Stimulated activated CD4-positive, alpha-beta T cell treated with anti-CD3 and anti-CD28 coated beads, Interleukin-2, amount 100 ng/mL, for 4 hours (primary cell): ENCODE measurements at regions not wholly inside any gene's neighbourhood (a gene's known extent, or its start where the extent isn't known, plus 50 kb on each side); places are given as distances from the start of the nearest gene placed in this dataset.
"Not testable (repeated sequence)": the region's sequence is repeated elsewhere in the genome, so short reads cannot be mapped to it uniquely, and the experiment has no call there.

Experiments
- DNase-seq: peaks from one replicate; pipeline ENCODE4 v3.0.0-alpha.2; 2020; ENCODE audit warnings: low read depth

DNA sequence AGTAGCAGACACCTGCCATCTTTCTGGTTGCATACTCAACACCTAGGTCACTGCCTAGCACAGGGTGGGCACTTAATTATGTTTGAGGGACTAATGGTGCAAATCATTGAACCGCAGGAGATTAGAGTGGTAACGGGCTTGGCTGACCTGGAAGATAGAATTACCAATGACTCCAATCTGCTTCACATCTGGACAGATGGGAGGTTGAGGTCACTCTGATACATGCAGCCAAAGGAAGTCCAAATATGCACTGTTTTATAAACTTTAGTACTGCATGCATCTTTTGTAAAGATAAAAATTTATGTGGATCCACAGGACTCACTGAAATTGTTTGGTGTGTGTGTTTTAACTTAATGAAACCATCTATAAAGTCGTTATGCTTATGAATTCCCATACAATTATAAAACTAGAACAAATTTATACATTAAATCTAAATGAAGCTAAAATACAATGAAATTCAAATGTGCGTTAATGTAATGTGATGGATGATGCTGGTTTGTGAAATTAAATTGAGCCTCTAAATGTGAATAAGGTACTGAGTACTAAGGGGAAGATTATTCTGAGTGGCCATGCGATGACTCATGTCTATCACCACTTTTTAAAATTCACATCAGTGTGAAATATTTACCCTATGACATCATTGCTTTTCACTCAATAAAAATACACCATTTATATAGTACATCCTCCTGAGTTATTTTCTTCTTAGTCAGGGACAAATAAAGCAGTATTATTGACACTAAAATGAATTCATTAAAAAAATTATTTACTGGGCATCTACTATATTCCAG lies 224.7 kb upstream of the FAM78B start:
- no peak for DNase-seq

DNA sequence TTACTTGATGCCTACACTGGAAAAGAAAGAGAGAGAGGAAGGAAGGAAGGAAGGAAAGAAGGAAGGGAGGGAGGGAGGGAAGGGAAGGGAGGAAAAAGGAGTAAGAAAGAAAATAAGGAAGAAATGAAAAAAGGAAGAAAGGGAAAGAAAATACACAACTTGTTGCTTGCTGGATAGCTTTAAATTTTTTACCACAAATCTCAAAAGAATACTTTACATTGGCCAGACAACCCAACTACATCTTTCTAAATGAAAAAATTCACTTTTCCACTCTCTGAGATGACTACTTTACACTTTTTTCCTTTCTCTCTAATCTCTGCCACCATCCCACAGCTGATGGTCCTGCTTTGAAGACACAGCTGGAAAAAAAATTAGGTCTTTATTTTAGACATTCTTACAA lies 228.9 kb upstream of the FAM78B start:
- DNase-seq, result no peak

DNA sequence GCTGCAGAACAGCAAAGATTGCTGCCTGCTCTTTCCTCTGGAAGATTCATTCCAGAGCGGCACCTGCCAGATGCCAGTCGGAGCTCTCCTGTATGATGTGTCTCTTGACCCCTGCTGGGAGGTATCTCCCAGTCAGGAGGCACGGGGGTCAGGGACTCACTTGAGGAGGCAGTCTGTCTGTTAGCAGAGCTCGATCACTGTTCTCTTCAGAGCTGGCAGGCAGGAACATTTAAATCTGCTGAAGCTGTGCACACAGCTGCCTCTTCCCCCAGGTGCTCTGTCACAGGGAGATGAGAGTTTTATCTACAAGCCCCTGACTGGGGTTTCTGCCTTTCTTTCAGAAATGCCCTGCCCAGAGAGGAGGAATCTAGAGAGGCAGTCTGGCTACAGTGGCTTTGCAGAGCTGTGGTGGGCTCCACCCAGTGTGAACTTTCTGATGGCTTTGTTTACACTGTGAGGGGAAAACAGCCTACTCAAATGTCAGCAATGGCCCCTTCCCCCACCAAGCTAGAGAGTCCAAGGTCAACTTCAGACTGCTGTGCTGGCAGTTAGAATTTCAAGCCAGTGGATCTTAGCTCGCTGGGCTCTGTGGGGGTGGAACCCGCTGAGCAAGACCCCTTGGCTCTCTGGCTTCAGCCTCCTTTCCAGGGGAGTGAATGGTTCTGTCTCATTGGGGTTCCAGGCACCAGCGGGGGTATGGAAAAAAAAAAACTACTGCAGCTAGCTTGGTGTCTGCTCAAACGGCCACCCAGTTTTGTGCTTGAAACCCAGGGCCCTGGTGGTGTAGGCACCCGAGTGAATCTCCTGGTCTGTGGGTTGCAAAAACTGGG lies 242.7 kb upstream of the FAM78B start:
- not testable (repeated sequence) for DNase-seq

DNA sequence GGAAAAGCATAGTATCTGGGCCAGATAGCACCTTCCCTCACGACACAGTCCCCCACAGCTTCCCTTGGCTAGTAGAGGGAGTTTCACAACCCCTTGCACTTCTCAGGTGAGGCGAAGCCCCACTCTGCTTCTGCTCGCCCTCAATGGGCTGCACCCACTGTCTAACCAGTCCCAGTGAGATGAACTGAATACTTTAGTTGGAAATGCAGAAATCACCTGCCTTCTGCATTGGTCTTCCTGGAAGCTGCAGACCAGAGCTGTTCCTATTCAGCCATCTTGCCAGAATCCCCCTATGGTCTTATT lies 243.2 kb upstream of the FAM78B start:
- no peak for DNase-seq

DNA sequence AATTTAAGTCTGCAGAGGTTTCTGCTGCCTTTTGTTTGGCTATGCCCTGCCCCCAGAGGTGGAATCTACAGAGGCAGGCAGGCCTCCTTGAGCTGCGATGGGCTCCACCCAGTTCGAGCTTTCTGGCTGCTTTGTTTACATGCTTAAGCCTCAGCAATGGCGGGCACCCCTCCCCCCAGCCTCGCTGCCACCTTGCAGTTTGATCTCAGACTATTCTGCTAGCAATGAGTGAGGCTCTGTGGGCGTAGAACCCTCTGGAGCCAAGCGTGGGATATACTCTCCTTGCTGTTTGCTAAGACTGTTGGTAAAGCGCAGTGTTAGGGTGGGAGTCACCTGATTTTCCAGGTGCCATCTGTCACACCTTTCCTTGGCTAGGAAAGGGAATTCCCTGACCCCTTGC lies 250.0 kb upstream of the FAM78B start:
- not testable (repeated sequence) for DNase-seq

DNA sequence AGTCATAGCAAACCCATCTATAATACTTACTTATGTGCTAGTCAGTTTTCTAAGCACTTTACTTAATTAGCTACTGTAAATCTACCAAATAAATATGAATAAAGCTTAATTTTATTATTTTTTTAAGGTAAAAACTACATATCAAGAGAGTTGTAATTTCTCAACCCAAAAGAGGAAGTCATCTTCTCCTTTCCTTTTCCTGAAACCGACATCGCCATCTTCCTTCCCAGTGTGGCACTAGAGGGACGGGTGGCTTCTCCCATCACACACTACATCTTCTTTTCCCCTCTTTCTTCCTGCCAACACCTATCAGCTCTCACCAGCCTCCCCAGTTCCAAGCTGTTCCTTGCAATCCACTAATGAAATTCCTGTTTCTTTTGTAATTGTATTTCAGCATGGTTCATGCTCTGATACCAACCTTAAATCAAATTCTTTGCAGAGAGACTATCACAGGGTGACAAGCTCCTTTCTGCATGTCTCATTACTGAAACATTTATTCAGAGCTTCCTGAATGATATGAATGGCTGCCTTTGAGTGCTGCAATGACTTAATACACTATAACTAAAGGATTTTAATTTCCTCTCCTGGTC lies 251.6 kb upstream of the FAM78B start:
- DNase-seq, result no peak

DNA sequence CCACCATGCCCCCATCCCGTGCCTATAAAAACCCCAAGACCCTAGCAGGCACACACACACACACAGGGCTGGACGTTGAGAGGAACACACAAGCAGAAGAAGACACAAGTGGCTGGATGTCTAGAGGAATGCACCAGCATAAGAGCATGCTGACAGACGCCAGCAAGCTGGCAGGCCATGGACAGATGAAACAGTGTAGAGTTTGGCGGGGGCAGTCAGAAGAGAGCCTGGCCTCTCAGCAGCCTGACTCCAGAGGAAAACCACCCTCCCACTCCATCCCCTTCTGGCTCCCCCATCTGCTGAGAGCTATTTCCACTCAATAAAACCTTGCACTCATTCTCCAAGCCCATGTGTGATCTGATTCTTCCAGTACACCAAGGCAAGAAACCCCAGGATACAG lies 255.8 kb upstream of the FAM78B start:
- DNase-seq, result not testable (repeated sequence)

DNA sequence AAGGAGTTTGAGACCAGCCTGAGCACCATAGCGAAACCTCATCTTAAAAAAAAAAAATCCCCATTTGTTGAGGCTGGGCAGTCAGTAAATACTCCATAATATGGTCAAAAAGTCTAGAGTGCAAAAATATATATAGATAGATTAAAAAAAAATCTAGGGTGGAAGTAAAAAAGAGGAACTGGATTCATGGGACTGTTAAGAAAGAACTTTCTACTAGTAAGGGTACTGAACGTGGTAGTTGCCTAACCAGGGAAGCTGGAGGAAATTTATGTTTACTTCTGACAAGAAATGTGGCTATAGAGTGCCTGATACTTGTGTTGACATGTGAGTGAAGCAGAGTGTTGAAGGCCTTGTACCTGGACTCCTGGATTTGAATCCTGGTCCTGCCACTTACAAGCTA lies 265.9 kb upstream of the FAM78B start:
- DNase-seq, result no peak

DNA sequence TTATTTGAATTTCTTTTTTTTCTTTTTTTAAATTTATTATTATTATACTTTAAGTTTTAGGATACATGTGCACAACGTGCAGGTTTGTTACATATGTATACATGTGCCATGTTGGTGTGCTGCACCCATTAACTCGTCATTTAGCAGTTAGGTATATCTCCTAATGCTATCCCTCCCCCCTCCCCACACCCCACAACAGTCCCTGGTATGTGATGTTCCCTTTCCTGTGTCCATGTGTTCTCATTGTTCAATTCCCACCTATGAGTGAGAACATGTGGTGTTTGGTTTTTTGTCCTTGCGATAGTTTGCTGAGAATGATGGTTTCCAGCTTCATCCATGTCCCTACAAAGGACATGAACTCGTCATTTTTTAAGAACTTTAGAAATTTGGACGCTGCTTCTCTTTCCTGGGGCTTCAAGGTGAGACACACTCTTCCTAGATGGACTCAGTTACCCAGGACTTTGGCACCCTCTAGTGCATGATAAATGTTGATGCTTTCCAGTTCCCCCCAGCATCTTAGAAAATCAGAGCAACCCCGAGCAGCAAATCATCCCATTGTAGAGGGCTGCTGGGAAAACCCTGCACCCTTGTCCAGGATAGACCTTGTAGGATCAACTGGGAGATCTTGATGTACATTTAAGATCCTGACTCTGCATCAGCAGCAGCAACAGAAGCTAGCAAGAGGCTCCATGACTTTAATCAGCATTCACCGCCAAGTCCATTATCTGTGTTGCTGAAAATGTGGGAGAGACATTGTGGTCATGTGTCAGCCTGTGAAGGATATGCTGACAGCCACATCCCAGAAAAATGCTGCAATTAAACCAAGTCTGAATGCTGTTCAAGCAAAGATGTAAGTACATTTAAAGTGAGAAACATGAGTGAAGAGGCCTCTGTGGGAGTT lies 266.9 kb upstream of the FAM78B start:
- DNase-seq, result not testable (repeated sequence)

DNA sequence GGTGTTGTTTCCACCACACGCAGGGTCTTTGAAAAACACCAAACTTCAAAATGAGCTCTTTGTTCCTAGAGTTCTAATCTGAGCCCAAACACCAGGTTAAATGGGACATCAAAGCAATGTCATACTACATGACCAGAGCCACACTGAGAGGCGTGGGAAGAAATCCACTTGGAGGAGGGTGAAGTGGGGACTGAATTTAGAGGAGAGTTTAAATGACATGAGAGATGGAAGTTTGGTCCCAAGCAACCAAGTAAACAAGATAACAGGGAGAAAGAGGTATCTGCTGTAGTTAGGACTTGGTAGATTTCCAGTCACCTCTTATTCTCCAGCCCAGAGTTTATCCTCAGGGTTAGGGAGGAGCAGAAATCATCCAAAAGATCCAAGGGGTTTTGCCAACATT lies 290.9 kb upstream of the FAM78B start:
- DNase-seq, result no peak

DNA sequence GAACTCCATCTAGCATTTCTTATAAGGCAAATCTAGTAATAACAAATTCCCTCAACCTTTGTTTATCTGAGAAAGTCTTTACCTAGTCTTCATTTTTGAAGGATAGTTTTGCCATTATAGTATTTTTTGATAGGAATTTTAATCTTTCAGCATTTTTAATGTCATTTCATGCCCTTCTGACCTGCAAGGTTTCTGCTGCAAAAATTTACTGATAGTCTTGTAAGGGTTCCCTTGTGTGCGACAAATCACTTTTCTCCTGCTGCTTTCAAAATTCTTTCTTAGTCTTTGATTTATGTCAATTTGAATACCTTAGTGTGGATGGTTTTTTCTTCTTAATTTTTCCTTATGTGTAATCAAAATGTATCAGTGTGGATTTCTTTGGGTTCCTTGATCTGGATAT lies 297.5 kb upstream of the FAM78B start:
- no peak for DNase-seq

DNA sequence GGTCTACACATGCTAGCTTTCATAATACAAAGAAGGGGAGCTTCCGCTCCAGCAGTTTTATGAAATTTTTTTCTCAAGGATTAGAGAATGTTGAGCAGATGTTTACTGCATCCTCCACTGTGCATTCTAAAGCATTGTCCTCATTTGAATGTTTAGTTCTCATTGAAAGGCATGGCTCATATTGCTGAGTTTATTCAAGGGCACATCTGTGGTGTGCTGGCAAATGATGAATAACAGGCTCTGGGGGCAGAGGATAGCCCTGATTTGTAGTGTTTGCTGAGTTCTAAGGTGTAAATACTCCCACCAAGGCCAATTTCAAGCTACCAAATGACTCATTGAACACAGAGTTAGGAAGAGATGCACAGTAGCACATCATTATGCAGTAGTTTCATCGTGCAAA lies 303.2 kb upstream of the FAM78B start:
- no peak for DNase-seq

DNA sequence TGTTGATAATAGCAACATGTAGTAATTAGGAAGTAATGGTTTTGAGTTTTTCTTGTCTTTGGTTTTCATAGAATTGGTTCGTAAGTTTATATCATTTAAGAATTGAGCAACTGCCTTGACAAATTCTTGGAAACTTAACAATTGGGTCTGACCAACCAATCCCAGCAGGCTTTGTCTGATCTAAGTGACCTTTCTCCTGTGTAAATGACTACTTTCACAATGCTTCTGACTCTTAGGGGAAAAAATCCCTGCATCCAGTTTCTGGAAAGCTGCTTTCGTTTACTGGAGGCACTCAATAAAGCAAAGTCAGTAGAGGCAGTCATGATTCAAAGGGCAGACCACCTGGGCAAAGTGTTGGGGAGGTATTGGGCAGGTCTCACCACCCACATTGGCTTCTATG lies 303.6 kb upstream of the FAM78B start:
- DNase-seq, result no peak

DNA sequence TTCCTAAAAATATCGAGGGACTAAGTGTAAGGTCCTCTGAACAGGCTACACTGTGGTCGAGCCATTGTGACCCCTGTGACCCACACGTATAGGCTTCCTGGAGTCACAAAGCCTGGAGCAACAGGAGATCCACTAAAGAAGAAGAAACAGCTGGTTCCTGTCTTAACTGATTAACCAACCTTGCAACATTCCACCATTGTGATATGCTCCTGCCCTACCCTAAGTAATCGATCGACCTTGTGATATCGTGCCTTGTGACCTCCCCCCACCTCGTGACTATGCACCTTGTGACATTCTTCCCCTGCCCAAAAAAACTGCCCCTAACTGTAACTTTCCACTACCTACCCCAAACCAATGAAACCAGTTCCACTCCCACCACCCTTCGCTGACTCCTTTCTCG lies 304.6 kb upstream of the FAM78B start:
- DNase-seq, result no peak

DNA sequence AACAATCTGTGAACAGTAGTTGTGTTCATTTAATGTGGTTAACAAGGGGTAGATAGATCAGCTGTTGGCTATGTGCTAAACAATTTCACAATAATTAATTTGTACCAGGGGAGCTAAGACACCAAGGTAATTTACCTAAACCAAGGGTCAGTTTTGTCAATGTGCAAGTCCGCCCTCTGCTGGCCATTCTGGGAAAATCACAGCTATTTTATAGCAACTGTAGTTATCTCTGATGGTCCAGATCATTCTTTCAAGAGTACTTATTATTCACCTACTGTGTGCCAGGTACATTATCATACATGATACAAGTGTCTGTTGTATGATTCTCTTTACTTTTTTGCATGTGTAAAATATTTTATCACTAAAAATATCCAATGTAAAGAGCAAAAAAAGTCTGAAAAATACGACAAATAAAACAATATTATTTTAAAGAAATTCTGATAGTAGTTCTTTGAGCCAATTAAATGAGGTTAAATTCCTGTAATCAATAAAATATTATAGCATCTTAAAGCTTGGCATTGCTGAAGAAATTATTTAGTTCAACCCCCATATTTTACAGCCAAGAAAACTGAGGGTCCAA lies 312.3 kb upstream of the FAM78B start:
- DNase-seq, result peak; percentile 26

DNA sequence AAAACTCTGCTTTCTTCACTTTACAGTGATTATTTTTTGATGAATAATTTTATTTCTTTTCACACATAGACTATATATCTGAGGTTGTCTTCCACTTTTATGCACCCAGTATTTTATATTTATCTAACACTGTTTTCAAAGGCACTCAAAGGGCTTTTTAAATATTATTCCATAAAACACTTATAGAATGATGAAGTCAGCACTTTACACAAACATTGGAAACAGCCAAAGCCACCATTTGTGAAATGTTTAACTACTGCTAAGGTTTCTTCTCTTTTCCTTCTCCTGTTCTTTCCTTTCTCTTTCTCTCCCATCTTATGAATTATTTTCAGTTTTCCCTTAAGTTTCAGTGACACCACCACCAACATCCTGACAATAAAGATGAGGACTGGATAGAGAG lies 317.7 kb upstream of the FAM78B start:
- no peak for DNase-seq

DNA sequence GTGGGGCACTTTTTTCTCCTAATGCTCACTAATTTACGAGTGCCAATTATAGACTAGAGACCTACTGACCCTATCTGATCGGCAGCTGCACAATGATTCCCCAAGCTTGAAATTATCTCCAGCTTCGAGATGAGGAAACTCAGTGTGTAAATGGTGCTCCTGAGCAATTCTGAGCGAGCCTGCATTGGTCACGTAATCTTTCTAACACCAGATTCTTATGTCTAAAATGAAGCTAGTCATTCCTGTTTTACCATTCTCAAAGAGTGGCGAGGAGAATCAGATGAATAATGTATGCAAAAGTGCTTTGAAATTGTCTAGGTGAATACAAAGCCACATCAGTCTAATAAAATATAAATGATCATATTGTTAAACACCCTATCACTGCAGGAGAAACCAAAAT lies 318.1 kb upstream of the FAM78B start:
- no peak for DNase-seq

DNA sequence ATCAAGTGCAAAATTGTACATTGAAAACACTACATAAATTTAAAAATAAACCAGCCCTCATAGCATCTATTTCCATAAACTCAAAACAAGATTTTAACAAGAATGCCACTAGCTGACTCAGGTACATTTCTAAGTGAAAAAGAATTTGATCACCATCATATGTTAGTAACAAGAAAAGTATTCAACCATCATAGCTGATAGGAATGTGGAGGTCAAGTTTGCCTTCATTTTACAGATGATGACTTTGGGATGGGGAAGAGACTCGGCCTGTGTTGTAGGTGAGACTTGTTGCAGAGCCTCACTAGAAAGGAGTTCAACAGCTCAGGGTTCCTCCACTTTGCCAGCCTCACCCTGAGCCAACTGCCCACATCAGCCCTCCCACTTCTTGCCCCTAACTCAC lies 318.8 kb upstream of the FAM78B start:
- DNase-seq, result no peak

DNA sequence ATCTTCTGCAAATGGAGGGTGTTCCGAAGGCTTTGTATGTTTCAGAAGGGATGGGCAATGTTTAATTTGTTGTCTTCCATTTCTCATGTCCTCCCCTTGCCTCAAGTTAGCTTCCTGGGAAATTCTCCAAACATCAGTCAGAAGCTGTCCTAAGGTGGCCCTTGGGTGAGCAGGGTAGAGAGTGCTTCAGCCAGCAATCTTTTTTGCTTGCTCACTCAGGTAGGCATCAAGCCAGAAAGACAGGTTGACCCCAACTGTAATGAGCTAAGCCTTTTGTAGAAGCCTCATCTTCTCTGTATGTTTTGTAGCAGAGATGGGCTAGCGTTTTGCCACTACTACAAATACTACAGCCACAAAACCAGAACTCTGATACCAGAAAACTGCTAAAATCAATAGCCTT lies 321.5 kb upstream of the FAM78B start:
- DNase-seq, result no peak

DNA sequence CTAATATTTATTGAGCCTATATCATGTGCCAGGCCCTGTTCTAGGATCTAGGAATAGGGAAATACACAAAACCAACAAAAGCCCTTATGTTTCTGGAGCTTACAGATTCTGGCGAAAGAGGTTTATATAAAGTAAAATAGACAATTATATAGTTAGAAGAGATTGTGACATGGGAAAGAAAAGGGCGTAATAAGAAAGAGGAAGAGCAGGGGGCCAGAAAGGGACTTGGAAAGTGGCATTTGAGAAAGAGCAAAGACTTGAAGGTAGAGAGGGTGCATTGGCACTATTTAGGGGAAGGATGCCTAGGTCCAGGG lies 322.5 kb upstream of the FAM78B start:
- no peak for DNase-seq

DNA sequence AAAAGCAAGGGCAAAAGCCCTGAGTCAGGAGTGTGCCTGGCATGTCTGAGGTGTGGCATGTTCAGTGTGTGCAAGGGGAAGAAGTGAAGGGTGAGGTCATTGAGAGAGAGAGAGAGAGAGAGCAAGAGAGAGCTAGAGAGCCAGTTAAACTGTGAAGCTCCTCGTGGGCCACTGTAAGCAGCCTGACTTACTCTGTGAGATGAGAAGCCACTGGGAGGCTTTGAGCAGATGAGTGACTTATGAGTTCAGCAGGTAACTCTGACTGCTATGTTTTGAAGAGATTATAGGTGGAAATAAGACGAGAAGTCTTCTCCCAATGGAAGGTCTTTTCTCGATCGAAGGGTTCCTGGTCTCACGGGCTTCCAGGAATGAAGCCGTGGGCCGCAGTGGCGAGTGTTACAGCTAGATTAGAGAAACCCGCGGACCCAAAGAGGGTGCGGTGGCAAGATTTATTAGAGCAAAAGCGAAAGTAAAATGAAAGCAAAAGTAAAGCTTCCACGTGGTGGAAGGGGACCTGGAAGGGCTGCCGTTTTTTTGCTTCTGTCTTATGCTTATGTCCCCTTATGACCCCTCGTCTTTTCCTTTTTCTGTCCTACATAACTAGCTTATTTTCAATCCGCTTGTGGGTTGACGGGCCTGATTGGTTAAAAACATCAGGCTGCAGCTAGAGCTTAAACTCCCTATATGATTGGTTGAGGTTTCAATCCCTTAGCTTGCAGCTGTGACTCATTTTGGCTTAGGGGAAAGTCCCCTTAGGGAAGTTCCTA lies 323.1 kb upstream of the FAM78B start:
- DNase-seq, result peak; percentile 46
